Sigmoid colon (tissue), 3 donors: ENCODE measurements at regions not wholly inside any gene's neighbourhood (a gene's known extent, or its start where the extent isn't known, plus 50 kb on each side); places are given as distances from the start of the nearest gene placed in this dataset.

Experiments
- CTCF ChIP-seq, 4 experiments: fragments of 450-650 bp in 3 of 4; fragments of 200-600 bp in 1 of 4; IDR thresholded peaks; one replicate each; pipeline ENCODE4 v1.5.1; 2016 to 2019; ENCODE audit warnings: antibody characterized with exemption in 4 of 4, mild to moderate bottlenecking in 3 of 4, moderate library complexity in 2 of 4
- POLR2A ChIP-seq, 2 donors: fragments of 450-650 bp; IDR thresholded peaks; one replicate each; pipeline ENCODE4 v1.6.1; 2016; ENCODE audit warnings: antibody characterized with exemption in 2 of 2, mild to moderate bottlenecking in 2 of 2, moderate library complexity in 2 of 2

GRCh38 chr15:38756441-38756840 lies 191.8 kb upstream of the RASGRP1 start:
- TF ChIP-seq POLR2A (IDR thresholded peaks at IDR 0.05) (no peak), CTCF (IDR thresholded peaks at IDR 0.05) (no peak)
